ENCODE measurements at regions not wholly inside any gene's neighbourhood (a gene's known extent, or its start where the extent isn't known, plus 50 kb on each side); places are given as distances from the start of the nearest gene placed in this dataset.
A peak's percentile ranks its signal among the peaks of the same experiment; 100 is the strongest.

DNA sequence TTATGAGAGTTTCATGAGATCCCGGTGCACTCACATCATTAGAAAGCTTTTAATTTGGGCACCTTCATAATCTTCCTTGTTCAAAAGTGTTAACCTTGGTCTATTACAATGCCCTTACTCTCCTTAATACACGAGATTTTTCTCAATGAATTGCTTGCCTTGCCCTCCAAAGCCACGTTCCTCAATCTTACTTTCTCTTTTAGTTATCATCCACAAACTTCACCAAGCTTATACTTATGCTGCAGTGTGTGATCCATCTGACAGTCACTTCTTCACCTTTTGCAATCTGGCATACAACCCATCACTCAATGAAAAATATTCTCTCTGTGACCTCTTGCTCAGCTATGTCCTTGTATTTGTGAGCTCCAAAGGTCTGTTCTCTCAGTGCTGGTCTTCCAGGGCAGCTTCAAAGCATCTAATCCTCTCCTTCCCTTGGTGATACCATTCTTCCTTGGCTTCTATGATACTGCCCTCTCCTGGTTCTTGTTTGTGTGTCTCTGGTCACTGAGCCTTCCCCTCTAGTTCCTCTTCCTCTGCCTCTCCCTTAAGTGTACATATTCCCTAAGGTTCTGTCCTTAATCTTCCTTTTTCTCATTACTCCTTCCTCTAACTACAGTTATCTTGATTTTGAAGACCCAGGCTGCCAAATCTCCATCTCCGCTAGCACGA, 202.2 kb upstream of the STARD13 start:
- Histone ChIP-seq H2BK5ac (ENCODE audit: insufficient read length, low read length) (no peak overlapping the region), H3K14ac (ENCODE audit: insufficient read depth, low read length) (no peak overlapping the region), H3K23ac (ENCODE audit: insufficient read length, low read depth, low read length) (no peak overlapping the region), H2BK12ac (ENCODE audit: insufficient read length, low read depth, low read length) (no peak overlapping the region), H2AK5ac (ENCODE audit: insufficient read length, low read length) (no peak overlapping the region), H2BK20ac (ENCODE audit: low read depth, low read length, poor library complexity, severe bottlenecking) (no peak overlapping the region), H3K4me2 (ENCODE audit: insufficient read depth, insufficient read length, low read length) (no peak overlapping the region), H3K79me1 (ENCODE audit: insufficient read depth, low read depth, low read length, poor library complexity, severe bottlenecking) (no peaks in the 10 kb centered on the region), H3K9ac (ENCODE audit: extremely low read depth, insufficient read length, low read length) (no peak overlapping the region), H4K5ac (ENCODE audit: insufficient read length, low read depth, low read length) (no peak overlapping the region), H3K9me3 (ENCODE audit: control insufficient read depth, low read depth, low read length) (no peaks in the 10 kb centered on the region), H3K18ac (ENCODE audit: insufficient read length, low read depth, low read length) (no peak overlapping the region), H3K56ac (ENCODE audit: insufficient read length, low read depth, low read length) (no peak overlapping the region), H3K4ac (ENCODE audit: low read depth, low read length) (no peak overlapping the region), H3T11ph (ENCODE audit: low read length) (no peak overlapping the region), H4K20me1 (ENCODE audit: control insufficient read depth, insufficient read depth, insufficient read length) (no peaks in the 10 kb centered on the region), H3K4me1 (ENCODE audit: insufficient read depth, low read length) (peaks cover 3% of the 10 kb centered on the region; the same call in 1 of the 2 replicates), H2AFZ (ENCODE audit: low read length) (no peak overlapping the region), H3K27me3 (ENCODE audit: insufficient read depth, low read length) (no peaks in the 10 kb centered on the region), H2BK15ac (ENCODE audit: low read depth, low read length) (no peak overlapping the region), H3K27ac (ENCODE audit: insufficient read length, low read depth, low read length) (no peak overlapping the region), H3K79me2 (ENCODE audit: insufficient read depth, low read length) (no peaks in the 10 kb centered on the region), H3K23me2 (ENCODE audit: insufficient read length, low read depth, low read length, poor library complexity, severe bottlenecking) (no peaks in the 10 kb centered on the region), H4K8ac (replicated peaks; ENCODE audit: insufficient read length, low read depth, low read length) (no peak overlapping the region), H2BK120ac (ENCODE audit: low read depth, low read length, poor library complexity, severe bottlenecking) (no peak overlapping the region), H4K91ac (ENCODE audit: insufficient read length, low read depth, low read length) (no peak overlapping the region)
- Mint-ChIP-seq H3K9me3 (peaks cover 12 to 14% of the 10 kb centered on the region in 2 experiments), H3K4me3 (no peak overlapping the region), H3K4me1 (peaks cover 43 to 44% of the 10 kb centered on the region in 2 experiments), H3K36me3 (ENCODE audit: insufficient read depth in 1 of 3, low read depth in 3 of 3) (peaks cover 9 to 20% (median 14%) of the 10 kb centered on the region in 3 experiments), H3K27me3 (ENCODE audit: low read depth) (no peaks in the 10 kb centered on the region; the same call in 1 of the 2 replicates), H3K27ac (peak overlapping the region in 2 of 3 experiments; percentile 7 to 53; a peak in 2 of 7 replicates)
- TF ChIP-seq, protein P1, sequence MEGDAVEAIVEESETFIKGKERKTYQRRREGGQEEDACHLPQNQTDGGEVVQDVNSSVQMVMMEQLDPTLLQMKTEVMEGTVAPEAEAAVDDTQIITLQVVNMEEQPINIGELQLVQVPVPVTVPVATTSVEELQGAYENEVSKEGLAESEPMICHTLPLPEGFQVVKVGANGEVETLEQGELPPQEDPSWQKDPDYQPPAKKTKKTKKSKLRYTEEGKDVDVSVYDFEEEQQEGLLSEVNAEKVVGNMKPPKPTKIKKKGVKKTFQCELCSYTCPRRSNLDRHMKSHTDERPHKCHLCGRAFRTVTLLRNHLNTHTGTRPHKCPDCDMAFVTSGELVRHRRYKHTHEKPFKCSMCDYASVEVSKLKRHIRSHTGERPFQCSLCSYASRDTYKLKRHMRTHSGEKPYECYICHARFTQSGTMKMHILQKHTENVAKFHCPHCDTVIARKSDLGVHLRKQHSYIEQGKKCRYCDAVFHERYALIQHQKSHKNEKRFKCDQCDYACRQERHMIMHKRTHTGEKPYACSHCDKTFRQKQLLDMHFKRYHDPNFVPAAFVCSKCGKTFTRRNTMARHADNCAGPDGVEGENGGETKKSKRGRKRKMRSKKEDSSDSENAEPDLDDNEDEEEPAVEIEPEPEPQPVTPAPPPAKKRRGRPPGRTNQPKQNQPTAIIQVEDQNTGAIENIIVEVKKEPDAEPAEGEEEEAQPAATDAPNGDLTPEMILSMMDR (conservative IDR thresholded peaks at IDR 0.05): peak; percentile 54; the same call in 2 of the 3 replicates
- peak; percentile 27 for DNase-seq
- WGBS (ENCODE audit: extremely low coverage, insufficient read length, low lambda C conversion rate): no CpG with 5 or more reads among the region's 5 CpGs
